Embryonic facial prominence (tissue), 1 donor: ENCODE measurements at regions not wholly inside any gene's neighbourhood (a gene's known extent, or its start where the extent isn't known, plus 50 kb on each side); places are given as distances from the start of the nearest gene placed in this dataset.

ENCODE experiments used
- DNase-seq: peaks from one replicate; pipeline ENCODE4 v3.0.0-alpha.2; 2016; ENCODE audit errors: extremely low spot score

DNA sequence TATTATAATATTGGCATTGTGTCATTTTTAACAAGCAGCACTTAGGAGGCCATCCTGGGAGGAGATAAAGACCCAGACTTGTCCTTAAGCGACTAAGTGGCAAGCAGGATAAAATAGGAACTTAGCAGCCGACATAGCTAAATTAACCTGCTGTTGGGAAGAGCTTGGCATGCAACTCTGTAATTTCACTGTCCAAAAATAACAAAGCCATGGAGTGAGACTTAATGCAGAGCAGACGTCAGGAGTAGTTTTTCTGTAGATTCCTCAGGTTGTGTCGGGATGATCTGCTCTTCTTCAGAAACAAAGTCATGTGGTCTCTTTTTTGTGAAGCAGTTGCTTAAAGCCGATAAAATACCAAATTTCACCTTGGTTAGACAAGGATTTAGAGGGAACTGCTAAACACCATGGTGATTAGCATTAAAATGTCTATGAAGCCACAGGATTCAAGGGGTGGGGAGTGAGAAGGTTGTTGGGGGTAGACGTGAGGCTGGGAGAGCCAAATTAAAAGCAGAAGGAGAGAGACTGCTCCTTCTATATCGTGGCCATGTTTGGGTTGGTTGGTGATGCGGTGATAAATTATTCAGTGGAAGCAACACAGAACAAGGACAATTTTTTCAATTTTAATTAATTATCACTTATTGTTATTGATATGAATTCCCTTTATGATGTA, 303.0 kb downstream of the CSNK1G3 start:
- no peak for DNase-seq

DNA sequence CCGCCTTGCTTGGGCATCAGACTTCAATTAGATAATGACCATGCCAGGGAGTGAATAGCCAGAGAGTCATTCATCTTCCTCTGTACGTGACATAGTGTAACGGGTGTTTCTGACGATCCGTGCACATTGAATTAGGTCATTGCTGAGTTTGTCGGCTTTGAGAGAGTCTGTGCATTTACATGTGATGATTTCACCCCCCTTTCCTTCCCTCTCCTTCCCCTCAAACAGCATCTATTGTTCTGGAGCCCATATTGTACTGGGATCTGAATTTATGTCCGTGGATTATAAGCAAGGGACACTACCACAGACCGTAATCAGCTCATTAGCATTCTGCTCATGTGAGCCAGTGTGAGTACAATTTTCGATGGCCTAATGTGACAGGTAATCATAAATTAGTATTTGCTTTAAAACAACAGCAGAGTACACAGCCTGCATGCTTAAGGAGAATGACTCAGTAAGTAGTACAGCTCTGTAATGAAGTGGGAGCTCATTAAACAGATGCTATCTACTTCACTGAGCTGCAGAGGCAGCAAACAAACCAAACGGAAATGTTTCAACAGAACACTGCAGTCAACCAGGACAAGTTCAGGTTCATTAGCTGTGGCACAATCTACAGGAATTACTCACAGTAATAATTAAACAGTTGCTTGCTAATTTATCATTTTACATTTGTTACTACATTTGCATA, 302.1 kb downstream of the CSNK1G3 start:
- no peak for DNase-seq

GRCh38 chr5:123813264-123813663, 301.3 kb downstream of the CSNK1G3 start:
- no peak for DNase-seq

- no peak for DNase-seq
Observed at GRCh38 chr5:123811831-123812230, 299.9 kb downstream of the CSNK1G3 start.

DNA sequence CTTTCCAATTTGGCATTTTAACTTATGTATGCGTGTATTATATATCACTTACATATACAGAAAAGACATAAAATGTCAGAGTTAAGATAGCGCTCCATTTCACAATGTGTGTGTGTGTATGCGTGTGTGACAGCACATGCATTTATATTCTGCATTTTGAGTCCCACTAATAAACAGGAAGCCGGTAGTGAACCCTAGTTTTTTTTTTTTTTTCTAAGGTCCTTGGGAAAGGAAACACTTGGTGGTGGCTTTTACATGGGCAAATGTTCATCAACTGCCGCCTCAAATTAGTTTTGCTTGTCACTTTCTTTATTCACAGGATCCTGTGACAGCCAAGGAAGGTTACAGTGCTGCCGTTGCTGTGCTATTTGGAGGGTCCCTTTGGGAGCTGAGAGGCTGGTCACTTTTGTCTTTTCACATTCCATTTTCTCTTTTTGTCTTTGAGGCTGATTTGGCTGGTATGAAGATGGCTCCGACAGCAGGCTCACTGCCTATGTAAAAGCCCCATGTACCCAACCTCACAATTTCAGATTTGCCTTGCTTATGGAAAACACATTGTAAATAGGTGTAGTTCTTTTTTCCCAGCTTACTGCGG, 298.9 kb downstream of the CSNK1G3 start:
- no peak for DNase-seq

DNA sequence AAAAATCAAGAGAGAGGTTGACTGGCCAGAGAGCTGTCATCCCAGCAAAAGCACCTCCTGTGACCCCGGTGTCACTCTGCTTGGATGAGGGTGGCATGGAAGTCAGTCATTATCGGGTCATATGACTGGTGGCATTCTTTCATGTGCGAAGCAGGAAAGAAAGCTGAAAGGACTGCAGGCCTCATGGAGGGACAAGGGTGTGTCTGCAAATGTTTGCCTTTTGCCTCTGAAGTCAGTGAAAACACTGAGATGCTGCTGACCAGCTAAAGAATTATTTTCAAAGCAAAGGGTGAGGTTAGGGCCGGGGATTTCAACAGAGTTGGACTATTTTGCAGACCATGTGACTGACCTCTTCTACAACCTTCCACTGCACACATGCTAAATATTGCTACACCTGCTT, 298.3 kb downstream of the CSNK1G3 start:
- DNase-seq, result no peak

DNA sequence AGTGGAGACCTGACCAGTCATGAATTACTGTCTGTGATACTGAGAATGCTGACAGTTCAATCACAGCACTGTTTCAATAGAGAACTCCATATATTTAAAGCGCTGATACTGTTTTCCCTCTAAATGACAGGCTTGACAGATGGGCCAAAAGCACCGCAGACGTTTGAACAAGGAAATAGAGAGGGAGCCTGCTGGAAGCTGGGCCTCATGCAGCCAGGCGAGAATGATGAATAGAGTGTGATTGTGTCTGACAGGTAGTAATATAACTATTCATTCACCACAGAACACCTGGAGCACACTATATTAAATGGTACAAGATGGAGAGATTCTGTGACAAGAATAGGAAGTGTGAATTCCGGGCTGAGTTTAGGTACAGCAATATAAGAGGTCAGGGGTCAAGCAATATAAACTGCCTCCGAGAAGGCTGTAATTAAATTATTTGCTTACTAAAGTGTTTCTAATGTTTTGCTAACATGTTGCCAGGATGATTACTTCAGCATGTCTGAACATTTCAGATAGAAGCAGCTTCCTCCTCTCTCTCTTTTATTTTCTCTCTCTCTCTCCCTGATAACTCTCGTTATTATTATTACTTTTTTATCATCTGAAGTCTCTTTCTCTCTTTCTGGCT, 297.7 kb downstream of the CSNK1G3 start:
- DNase-seq, result no peak

GRCh38 chr5:123808461-123809380, 296.7 kb downstream of the CSNK1G3 start:
- no peak for DNase-seq

DNA sequence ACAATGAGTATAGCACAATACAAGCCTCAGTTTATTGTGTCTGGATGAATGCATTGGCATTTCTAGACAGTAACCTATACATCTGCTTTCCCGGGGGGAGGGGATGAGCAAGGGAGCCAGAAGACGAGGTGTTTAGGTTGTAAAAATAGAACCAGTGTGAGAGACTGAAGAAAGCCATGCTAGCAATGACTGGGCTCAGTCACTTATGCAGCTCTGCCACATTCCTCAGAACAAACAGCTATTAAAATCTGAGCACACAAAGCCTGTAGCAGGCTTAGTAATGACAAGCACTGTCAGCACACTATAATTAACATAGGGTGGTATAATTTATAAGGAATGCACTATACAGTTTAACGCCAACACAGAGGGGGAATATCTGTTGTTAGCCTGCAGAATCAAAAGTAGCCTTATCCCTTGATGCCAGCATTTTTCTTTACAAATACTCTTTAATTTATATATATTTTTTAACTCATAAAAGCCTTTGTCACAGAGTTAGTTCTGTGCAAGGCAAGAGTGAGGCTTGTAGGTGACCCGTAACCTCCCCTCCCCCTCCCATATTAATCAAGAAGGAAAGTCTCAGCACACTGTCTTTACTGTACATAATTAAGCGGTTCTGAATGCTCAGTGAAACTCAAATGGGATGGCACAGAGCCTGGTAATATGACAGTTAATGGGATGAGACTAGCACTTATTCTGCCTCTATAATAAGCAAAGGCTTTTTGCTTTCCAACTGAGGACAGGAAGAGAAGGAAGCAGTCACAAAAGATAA, 295.4 kb downstream of the CSNK1G3 start:
- DNase-seq, result no peak

DNA sequence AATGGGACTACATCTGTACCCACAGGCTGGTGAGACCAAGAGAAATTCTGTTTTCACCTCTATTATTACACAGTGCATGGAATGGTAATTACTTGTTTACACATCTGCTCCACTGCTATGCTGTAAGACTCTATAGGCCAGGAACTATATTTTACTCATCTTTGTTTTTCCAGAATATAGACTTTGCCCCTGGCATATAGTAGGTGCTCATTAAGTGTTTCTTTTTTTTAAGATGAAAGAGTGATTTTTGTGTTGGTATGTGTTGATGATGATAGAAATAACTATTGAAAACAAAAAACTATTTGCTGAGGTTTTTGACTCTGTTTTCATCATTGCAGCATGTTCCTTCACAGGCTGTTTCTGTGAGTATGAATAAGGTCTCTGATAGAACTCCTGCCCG, 294.7 kb downstream of the CSNK1G3 start:
- DNase-seq, result no peak

DNA sequence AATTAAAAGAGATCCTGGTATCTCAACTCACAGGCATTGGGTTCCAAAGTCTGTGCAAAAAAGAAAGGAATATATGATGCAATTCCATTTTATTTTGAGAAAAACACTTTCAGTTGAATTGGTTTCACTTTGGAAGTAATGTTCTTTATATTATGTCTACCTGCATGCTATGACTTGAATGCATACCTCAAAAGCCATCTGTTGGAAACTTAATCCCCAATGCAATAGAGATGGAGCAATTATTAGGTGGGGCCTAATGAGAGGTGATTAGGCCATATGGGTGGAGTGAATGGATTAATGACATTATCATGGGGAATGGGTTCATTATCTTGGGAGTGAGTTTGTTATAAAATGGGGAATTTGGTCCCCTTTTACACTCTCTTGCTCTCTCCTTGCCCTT, 293.3 kb downstream of the CSNK1G3 start:
- DNase-seq, result no peak

- no peak for DNase-seq
Observed at GRCh38 chr5:123803359-123803758, 291.4 kb downstream of the CSNK1G3 start.

DNA sequence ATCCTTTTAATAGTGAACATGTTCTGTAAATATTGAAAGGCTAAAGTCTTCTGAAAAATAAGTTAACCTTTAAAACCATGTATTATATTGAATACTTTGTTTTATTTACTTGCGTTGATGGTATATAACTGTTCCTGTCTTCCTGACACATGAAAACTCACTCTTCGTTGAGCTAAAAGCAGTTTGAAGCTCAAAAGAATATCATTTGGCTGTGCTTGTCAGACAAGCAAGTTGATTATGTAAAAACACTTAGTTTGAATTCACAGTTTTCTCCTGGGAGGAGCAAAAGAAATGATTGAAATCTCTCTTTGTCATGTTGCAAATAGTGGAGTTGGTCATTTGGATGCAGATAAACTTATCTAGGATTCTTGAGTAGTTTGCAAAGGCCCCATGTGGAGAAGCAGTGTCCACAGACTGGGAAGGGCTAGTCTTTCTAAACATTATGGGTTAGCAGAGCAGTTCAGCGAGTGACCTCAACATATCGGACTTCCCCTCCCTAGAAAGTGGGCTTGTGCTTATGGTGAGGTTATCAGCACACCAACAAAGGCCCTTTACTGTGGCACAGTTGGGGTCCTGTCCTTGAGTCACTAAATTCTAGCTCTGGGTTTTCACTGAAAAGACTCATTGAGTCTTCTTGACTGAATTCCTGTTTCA, 290.4 kb downstream of the CSNK1G3 start:
- DNase-seq, result no peak

GRCh38 chr5:123800640-123801039, 288.7 kb downstream of the CSNK1G3 start:
- no peak for DNase-seq

DNA sequence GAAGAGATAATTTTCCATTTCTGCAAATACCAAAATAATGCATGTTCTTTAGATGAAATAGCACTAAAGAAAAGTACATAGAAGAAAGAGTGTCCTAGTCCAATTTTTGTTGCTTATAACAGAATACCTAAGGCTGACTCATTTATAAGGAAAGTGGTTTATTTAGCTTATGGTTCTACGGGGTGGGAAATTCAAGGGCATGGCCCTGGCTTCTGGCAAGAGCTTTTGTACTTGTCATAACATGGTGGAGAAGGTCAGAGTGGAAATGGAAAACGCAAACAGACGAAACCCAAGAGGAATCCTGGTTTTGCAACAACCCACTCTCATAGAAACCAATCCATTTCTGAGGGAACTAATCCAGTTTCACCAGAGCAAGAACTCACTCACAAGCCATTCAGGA, 283.7 kb downstream of the CSNK1G3 start:
- DNase-seq, result no peak

GRCh38 chr5:123790226-123790625, 278.2 kb downstream of the CSNK1G3 start:
- no peak for DNase-seq

GRCh38 chr5:123787635-123788034, 275.7 kb downstream of the CSNK1G3 start:
- no peak for DNase-seq

DNA sequence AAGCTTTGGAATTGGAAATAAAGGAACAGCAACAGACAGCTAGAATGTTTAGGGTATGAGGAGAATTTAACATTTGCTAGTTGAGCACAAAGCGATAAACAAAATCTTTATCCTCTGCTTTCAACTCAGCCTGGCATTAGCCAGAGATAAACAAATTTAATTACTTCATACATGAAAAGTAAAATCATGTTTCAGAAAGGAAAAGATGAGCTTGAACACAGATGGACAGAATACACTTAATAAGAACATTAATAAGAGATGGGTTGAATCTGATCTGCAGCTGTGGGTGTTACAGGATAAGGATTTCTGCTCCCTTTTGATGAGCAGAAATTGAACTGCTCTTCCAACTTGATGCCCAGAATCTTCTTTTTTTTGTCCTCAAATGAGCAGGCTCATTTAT, 275.2 kb downstream of the CSNK1G3 start:
- DNase-seq, result no peak

DNA sequence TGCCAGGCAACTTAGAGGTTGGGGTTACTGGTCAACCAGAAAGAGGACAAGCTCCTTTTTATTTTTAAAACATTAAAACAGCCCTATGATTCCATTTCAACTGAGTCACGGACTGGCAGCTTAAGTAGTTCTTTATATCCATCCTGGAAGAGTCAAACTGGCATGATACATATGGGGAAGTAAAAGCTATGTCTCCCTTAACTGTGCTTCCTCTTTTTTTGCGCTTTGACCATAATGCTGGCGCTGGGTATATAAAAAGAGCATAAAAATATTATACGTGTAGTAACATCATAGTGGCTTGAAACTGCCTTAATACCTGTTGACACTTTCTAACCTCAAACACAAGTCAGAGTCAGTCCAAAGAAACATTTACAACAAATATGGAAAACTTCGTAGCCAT, 274.4 kb downstream of the CSNK1G3 start:
- no peak for DNase-seq
